ENCODE measurements at regions not wholly inside any gene's neighbourhood (a gene's known extent, or its start where the extent isn't known, plus 50 kb on each side); places are given as distances from the start of the nearest gene placed in this dataset.

DNA sequence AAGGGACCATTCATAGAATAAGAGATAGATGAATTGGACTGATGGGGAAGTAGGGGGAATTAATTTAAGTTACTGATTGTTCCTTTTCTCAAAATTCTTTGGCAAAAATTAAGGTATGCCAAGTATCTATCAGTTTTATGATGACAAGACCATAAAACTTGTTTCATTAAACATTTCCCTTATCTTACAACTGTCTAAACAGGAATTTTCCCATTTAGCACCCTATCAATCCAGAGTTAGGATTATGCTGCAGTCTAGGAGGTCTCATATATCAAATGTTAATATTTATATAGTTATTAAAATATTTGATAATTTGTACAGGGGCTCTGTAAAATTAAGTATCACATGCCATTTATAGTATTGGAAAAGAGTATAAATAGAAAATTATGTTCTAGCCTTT is 51.5 kb upstream of the ARID1B start:
- Histone ChIP-seq H3K36me3 (ENCODE audit: control insufficient read depth, low read depth, low read length) (no peaks in the 10 kb centered on the region), H3K27ac (ENCODE audit: low read length) (no peak overlapping the region), H3K27me3 (ENCODE audit: control insufficient read depth, insufficient read depth, low read length) (no peaks in the 10 kb centered on the region), H3K4me3 (ENCODE audit: low read length) (no peak overlapping the region), H3K4me1 (ENCODE audit: control insufficient read depth, low read depth, low read length) (peaks cover 13% of the 10 kb centered on the region), H3K9me3 (ENCODE audit: control insufficient read depth, low read depth, low read length) (no peaks in the 10 kb centered on the region), H3K9ac (ENCODE audit: low read length) (no peak overlapping the region)

GRCh38 chr6:156720691-156721685 is 56.2 kb upstream of the ARID1B start:
- H3K4me1 ChIP-seq (ENCODE audit: control insufficient read depth, low read depth, low read length), result peaks cover 31% of the 10 kb centered on the region
- no peak overlapping the region for H3K4me3 ChIP-seq (ENCODE audit: low read length)
- H3K9ac ChIP-seq (ENCODE audit: low read length), result peak overlapping the region; percentile 19
- no peaks in the 10 kb centered on the region for H3K27me3 ChIP-seq (ENCODE audit: control insufficient read depth, insufficient read depth, low read length)
- H3K9me3 ChIP-seq (ENCODE audit: control insufficient read depth, low read depth, low read length), result no peaks in the 10 kb centered on the region
- H3K27ac ChIP-seq (ENCODE audit: low read length), result peak overlapping the region; percentile 22
- no peaks in the 10 kb centered on the region for H3K36me3 ChIP-seq (ENCODE audit: control insufficient read depth, low read depth, low read length)

DNA sequence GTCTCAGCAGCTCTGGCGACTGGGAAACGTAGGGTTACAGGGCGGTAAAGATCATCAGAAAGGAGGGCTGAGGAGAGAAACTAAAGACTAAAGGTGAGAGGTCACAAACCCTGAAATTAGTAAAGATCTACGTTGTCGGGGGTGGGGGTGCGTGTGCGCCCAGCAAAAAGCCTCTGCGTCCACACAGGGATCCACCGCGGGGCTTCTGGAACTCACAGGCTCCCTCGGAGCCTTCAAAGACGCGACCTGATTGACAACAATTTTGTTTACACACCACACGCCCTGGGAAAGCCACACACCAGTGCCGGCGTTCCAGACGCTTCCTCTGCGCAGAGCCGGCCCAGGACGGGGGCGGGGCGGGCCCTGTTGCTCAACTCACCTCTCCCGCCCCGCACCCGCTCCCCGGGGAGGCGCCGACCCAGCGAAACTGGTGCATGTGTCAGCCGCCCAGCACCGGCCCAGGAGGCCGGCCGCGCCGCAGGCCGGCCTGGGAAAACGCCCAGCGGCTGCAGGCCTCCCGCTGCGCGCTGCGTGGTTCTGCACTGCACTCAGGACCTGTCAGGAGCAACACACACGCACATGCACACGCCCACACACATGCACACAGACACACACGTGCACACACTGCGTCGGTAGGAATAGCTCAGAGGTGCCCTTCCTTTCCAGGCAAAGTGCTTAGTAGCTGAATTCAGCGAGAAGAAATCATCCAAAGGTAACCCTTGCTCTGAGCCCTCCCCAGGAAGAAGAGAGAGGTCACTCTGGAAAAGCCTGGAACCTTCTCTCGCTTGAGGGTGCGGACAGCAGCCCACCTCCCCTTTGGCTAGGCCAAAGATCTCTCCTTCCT is 57.2 kb upstream of the ARID1B start:
- H3K36me3 ChIP-seq (ENCODE audit: control insufficient read depth, low read depth, low read length), result no peaks in the 10 kb centered on the region
- peaks cover 31% of the 10 kb centered on the region for H3K4me1 ChIP-seq (ENCODE audit: control insufficient read depth, low read depth, low read length)
- H3K27ac ChIP-seq (ENCODE audit: low read length), result no peak overlapping the region
- H3K27me3 ChIP-seq (ENCODE audit: control insufficient read depth, insufficient read depth, low read length), result no peaks in the 10 kb centered on the region
- H3K9me3 ChIP-seq (ENCODE audit: control insufficient read depth, low read depth, low read length), result no peaks in the 10 kb centered on the region
- peak overlapping the region; percentile 2 for H3K4me3 ChIP-seq (ENCODE audit: low read length)
- H3K9ac ChIP-seq (ENCODE audit: low read length), result peak overlapping the region; percentile 30

DNA sequence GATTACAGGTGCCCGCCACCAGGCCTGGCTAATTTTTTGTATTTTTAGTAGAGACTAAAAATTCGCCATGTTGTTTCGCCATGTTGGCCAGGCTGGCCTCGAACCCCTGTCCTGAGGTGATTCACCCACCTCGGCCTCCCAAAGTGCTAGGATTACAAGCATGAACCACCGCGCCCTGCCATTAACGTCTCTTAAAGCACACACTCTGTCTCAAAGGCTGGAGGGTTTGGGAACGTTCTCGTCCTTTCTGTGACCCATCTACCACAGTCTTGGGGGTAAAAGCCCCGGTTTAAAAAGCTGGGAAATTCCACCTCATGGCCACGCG is 57.8 kb upstream of the ARID1B start:
- no peaks in the 10 kb centered on the region for H3K9me3 ChIP-seq (ENCODE audit: control insufficient read depth, low read depth, low read length)
- no peak overlapping the region for H3K27ac ChIP-seq (ENCODE audit: low read length)
- H3K9ac ChIP-seq (ENCODE audit: low read length), result peak overlapping the region; percentile 30
- peak overlapping the region; percentile 2 for H3K4me3 ChIP-seq (ENCODE audit: low read length)
- H3K27me3 ChIP-seq (ENCODE audit: control insufficient read depth, insufficient read depth, low read length), result no peaks in the 10 kb centered on the region
- H3K36me3 ChIP-seq (ENCODE audit: control insufficient read depth, low read depth, low read length), result no peaks in the 10 kb centered on the region
- peaks cover 31% of the 10 kb centered on the region for H3K4me1 ChIP-seq (ENCODE audit: control insufficient read depth, low read depth, low read length)

DNA sequence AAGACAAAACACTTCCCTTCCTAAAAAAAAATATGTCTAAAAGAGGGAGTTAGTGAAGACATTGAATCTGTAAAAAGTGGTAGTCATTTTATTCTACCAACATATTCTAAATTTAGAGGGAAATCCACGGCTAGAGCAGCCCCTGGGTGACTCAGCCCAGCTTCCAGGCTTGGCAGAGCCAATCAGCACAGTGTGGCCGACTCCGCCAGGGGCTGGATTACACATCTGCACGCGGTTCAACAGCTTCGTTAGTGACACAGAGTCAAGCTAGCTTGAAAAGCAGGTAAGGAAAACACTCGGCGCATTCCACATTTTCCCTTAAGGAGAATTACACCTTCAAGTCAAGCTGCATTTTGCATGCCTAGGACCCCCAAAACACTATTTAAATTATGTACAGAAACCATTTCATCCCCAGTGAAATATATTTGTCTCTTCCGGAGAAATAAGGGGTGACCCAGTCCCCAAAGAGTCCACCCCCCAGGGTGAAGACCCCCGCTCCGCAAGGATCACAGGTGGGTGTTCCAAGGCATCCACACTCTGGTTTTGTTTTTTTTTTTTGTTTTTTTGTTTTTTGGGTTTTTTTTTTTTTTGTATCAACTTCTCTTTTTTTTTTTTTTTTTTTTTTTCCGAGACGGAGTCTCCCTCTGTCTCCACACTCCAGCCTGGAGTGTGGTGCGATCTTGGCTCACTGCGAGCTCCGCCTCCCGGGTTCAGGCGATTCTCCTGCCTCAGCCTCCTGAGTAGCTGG is 58.4 kb upstream of the ARID1B start:
- Histone ChIP-seq H3K36me3 (ENCODE audit: control insufficient read depth, low read depth, low read length) (no peaks in the 10 kb centered on the region), H3K9me3 (ENCODE audit: control insufficient read depth, low read depth, low read length) (no peaks in the 10 kb centered on the region), H3K9ac (ENCODE audit: low read length) (no peak overlapping the region), H3K27me3 (ENCODE audit: control insufficient read depth, insufficient read depth, low read length) (no peaks in the 10 kb centered on the region), H3K4me1 (ENCODE audit: control insufficient read depth, low read depth, low read length) (peaks cover 31% of the 10 kb centered on the region), H3K4me3 (ENCODE audit: low read length) (no peak overlapping the region), H3K27ac (ENCODE audit: low read length) (no peak overlapping the region)

DNA sequence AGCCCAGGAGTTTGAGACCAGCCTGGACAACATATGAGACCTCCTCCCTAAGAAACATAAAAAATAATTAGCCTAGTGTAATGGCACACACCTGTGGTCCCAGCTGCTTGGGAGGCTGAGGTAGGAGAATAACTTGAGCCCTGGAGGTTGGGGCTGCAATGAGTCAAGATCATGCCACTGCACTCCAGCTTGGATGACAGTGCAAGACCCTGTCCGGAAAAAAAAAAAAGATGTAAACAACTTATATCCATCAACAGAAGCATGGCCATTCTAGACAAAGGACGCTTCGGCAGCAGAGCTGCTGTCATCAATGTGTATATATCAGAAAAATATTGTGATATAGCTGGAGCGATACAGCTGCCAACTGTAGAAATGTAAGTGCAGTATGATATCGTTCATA is 59.6 kb upstream of the ARID1B start:
- Histone ChIP-seq H3K27me3 (ENCODE audit: control insufficient read depth, insufficient read depth, low read length) (no peaks in the 10 kb centered on the region), H3K4me3 (ENCODE audit: low read length) (no peak overlapping the region), H3K9me3 (ENCODE audit: control insufficient read depth, low read depth, low read length) (no peaks in the 10 kb centered on the region), H3K9ac (ENCODE audit: low read length) (no peak overlapping the region), H3K36me3 (ENCODE audit: control insufficient read depth, low read depth, low read length) (no peaks in the 10 kb centered on the region), H3K27ac (ENCODE audit: low read length) (no peak overlapping the region), H3K4me1 (ENCODE audit: control insufficient read depth, low read depth, low read length) (peaks cover 31% of the 10 kb centered on the region)

- no peaks in the 10 kb centered on the region for H3K9me3 ChIP-seq (ENCODE audit: control insufficient read depth, low read depth, low read length)
- peaks cover 19% of the 10 kb centered on the region for H3K4me1 ChIP-seq (ENCODE audit: control insufficient read depth, low read depth, low read length)
- no peaks in the 10 kb centered on the region for H3K36me3 ChIP-seq (ENCODE audit: control insufficient read depth, low read depth, low read length)
- no peaks in the 10 kb centered on the region for H3K27me3 ChIP-seq (ENCODE audit: control insufficient read depth, insufficient read depth, low read length)
- no peak overlapping the region for H3K4me3 ChIP-seq (ENCODE audit: low read length)
- no peak overlapping the region for H3K27ac ChIP-seq (ENCODE audit: low read length)
- no peak overlapping the region for H3K9ac ChIP-seq (ENCODE audit: low read length)
Measured at GRCh38 chr6:156715839-156716238, 61.3 kb upstream of the ARID1B start.

GRCh38 chr6:156713548-156713947 is 63.6 kb upstream of the ARID1B start:
- H3K4me1 ChIP-seq (ENCODE audit: control insufficient read depth, low read depth, low read length), result peaks cover under 1% of the 10 kb centered on the region

DNA sequence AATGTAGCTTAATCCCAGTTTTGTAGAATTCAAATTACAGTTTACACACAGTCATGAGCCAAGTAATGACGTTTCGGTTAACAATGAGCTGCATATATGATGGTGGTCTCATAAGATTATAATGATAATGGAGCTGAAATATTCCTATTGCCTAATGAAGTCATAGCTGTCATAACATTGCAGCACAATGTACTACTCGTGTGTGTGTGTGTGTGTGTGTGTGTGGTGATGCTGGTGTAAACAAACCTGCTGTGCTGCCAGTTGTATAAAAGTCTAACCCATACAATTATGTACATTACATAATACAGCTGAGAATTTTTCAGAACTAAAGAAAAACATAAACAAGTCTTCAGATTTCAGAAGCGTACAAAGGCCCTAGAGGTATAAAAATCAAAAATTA is 66.7 kb upstream of the ARID1B start:
- no peaks in the 10 kb centered on the region for H3K27me3 ChIP-seq (ENCODE audit: control insufficient read depth, insufficient read depth, low read length)
- H3K4me3 ChIP-seq (ENCODE audit: low read length), result no peak overlapping the region

More at GRCh38 chr6:156713548-156713947, 63.6 kb upstream of the ARID1B start:
- no peak overlapping the region for H3K4me3 ChIP-seq (ENCODE audit: low read length)
- no peaks in the 10 kb centered on the region for H3K9me3 ChIP-seq (ENCODE audit: control insufficient read depth, low read depth, low read length)
- no peak overlapping the region for H3K9ac ChIP-seq (ENCODE audit: low read length)
- H3K36me3 ChIP-seq (ENCODE audit: control insufficient read depth, low read depth, low read length), result no peaks in the 10 kb centered on the region
- no peaks in the 10 kb centered on the region for H3K27me3 ChIP-seq (ENCODE audit: control insufficient read depth, insufficient read depth, low read length)
- H3K27ac ChIP-seq (ENCODE audit: low read length), result no peak overlapping the region

GRCh38 chr6:156707818-156708217 is 69.4 kb upstream of the ARID1B start:
- no peaks in the 10 kb centered on the region for H3K27me3 ChIP-seq (ENCODE audit: control insufficient read depth, insufficient read depth, low read length)
- no peak overlapping the region for H3K9ac ChIP-seq (ENCODE audit: low read length)
- H3K36me3 ChIP-seq (ENCODE audit: control insufficient read depth, low read depth, low read length), result no peaks in the 10 kb centered on the region
- no peak overlapping the region for H3K4me3 ChIP-seq (ENCODE audit: low read length)
- no peaks in the 10 kb centered on the region for H3K4me1 ChIP-seq (ENCODE audit: control insufficient read depth, low read depth, low read length)
- no peak overlapping the region for H3K27ac ChIP-seq (ENCODE audit: low read length)
- no peaks in the 10 kb centered on the region for H3K9me3 ChIP-seq (ENCODE audit: control insufficient read depth, low read depth, low read length)

More for the DNA sequence above, 66.7 kb upstream of the ARID1B start:
- no peak overlapping the region for H3K27ac ChIP-seq (ENCODE audit: low read length)
- no peaks in the 10 kb centered on the region for H3K4me1 ChIP-seq (ENCODE audit: control insufficient read depth, low read depth, low read length)
- no peaks in the 10 kb centered on the region for H3K36me3 ChIP-seq (ENCODE audit: control insufficient read depth, low read depth, low read length)
- H3K9ac ChIP-seq (ENCODE audit: low read length), result no peak overlapping the region
- no peaks in the 10 kb centered on the region for H3K9me3 ChIP-seq (ENCODE audit: control insufficient read depth, low read depth, low read length)

GRCh38 chr6:156703719-156704118 is 73.5 kb upstream of the ARID1B start:
- Histone ChIP-seq H3K36me3 (ENCODE audit: control insufficient read depth, low read depth, low read length) (no peaks in the 10 kb centered on the region), H3K27ac (ENCODE audit: low read length) (no peak overlapping the region), H3K27me3 (ENCODE audit: control insufficient read depth, insufficient read depth, low read length) (no peaks in the 10 kb centered on the region), H3K9me3 (ENCODE audit: control insufficient read depth, low read depth, low read length) (no peaks in the 10 kb centered on the region), H3K9ac (ENCODE audit: low read length) (no peak overlapping the region), H3K4me1 (ENCODE audit: control insufficient read depth, low read depth, low read length) (no peaks in the 10 kb centered on the region), H3K4me3 (ENCODE audit: low read length) (no peak overlapping the region)

Measured in iPS-18a (cell line).